HG03139 (cell line): ENCODE measurements at regions not wholly inside any gene's neighbourhood (a gene's known extent, or its start where the extent isn't known, plus 50 kb on each side); places are given as distances from the start of the nearest gene placed in this dataset.

Experiments used
- ATAC-seq: cut with Tn5 transposase; IDR thresholded peaks from one replicate; pipeline ENCODE4 v1.9.1; 2021; ENCODE audit not compliant: unreplicated experiment

GRCh38 chr5:37921452-37921851 is 81.6 kb upstream of the GDNF start:
- no peak for ATAC-seq

GRCh38 chr5:37918424-37918823 is 78.6 kb upstream of the GDNF start:
- no peak for ATAC-seq

- ATAC-seq: no peak
Observed at GRCh38 chr5:37916525-37916924, 76.7 kb upstream of the GDNF start.

- peak; percentile 70 for ATAC-seq
Observed at GRCh38 chr5:37915097-37915736, 75.4 kb upstream of the GDNF start.

- peak; percentile 89 for ATAC-seq
Observed at GRCh38 chr5:37909610-37910266, 69.9 kb upstream of the GDNF start.

- ATAC-seq: no peak
Observed at GRCh38 chr5:37906416-37906815, 66.6 kb upstream of the GDNF start.

DNA sequence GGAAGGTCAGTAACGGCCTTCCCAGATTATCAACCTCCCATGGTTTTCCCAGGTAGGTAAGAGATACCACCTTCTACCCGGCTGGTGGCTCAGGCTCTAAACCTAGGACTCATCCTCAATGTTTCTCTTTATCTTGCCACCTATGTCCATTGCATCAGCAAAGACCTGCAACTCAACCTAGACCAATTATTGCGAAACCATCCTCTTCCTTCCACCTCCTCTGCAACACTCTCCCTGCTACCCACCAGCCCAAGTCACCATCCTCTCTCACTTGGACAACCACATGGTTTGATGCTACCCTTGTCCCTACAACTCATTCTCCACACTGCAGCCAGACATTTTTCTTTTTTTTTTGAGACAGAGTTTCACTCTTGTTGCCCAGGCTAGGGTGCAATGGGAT is 65.4 kb upstream of the GDNF start:
- no peak for ATAC-seq

GRCh38 chr5:37902323-37902722 is 62.5 kb upstream of the GDNF start:
- no peak for ATAC-seq

DNA sequence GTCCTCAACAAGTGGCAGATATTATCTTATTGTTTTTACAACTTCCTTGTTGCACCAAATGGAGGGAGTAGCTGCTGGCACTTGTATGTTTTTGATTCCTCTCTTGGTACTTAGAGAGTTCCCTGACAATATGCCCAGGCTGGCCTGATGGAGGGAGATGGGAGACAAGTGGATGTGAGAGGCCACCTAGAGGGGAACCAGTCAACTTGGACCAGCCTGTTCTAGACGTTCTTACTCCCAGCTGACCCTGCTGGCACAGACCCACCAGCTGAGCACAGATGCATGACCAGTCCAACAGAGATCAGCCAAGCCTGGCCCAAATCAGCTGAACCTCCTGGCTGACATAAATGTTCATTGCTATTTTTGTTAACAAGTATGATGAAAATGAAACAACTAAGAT is 60.9 kb upstream of the GDNF start:
- no peak for ATAC-seq

GRCh38 chr5:37899037-37899436 is 59.2 kb upstream of the GDNF start:
- no peak for ATAC-seq

DNA sequence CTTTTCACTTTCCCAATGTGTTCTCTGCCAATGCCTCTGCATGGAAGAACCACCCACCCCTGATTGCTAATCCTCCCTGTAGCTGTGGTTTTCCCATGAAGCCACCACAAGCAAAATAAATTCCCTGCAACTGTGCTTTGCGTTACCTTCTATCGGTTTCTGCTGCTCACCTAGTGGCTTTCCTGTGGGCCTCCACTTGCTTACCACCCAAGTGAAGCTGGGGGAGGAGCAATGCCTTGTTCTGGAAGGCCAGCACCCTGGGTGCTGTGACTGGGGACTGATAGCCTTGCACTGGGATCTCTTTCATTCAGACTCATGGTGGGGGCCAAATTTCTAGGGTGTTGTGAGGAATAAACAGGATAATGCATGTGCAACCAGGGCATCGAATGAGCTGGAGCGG is 56.3 kb upstream of the GDNF start:
- no peak for ATAC-seq

DNA sequence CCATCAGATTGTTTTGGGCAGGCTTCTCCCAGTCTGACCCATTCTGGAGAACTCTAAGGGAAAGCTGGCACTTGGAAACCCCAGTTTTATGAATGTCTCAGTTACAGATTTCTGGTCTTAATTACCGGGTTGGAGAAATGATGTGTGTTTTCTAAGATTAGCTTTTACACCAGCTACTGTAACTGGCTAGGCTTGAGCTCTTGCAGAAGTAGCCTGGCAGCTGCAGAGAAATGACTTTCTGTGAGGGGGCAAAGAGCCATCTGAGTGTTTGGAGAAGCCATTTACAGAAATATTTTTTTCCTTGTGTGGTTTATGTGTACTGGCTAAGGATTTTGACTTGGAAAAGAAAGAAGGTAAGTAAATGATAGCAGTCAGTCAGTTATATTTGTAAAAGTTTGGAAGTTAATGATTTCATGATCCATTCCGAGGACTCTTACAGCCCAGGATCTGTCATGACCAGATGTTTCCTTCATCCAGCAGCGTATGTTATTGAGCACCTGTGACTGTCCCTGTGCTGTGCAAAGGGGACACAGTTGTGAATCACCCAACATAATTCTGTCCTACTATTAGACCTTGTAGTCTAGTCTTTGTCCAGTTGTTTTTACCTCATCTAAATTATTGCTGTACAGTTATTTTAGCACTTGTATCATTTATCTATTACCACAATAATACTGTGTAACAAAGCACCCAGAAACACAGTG is 53.7 kb upstream of the GDNF start:
- ATAC-seq: no peak

DNA sequence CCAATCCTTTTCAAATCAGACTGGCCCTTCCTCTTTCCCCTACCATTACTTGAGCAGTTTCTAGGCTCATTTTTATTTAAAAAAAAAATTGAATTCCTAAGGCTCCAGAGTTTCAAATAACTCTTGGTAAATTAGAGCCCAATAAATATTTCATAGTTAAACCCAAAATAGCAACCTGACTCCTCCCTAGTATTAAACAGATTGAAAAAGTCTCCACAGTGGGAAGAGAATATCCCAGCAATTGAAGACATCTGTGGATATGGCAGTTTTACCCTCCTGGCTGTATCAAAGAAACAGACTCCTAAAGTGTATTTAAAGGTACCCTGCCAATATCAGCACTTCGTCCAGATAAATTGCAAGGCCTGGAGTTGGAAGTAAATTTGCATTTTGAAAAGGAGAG is 52.7 kb upstream of the GDNF start:
- no peak for ATAC-seq

GRCh38 chr5:37891832-37892231 is 52.0 kb upstream of the GDNF start:
- no peak for ATAC-seq

DNA sequence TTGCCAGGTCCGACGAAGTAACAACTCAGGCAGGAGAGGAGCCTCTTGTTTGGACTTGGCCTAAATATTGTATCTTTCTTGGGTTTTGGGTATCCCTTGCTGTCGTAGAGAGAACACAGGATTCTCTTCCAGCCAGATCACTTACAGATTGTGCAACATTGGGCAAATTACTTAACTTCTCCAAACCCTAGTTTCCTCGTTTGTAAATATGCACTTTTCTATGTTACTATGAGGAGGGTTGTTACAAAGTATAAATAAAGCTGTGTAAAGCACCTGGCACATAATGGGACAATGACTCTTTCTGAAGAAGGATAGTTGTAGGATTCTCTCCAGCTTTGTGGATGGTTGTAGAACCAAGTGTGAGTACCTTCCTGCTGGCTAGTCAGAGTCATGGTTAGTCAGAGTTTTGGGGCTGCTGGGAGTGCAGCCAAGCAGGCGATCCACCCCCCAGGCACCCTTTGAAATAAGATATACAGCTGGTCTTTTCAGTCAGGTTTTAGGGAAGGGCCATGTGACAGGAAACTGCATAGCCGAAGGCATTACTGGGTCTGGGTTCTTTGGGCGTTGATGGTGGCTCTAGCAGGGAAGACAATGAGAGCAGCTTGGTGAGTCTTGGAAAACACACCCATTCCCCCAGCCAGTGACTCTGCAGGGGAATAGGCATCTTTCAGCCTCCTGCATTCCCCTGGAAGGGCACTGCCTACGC is 49.9 kb upstream of the GDNF start:
- no peak for ATAC-seq
